Body of pancreas (tissue), 4 donors: ENCODE measurements at regions not wholly inside any gene's neighbourhood (a gene's known extent, or its start where the extent isn't known, plus 50 kb on each side); places are given as distances from the start of the nearest gene placed in this dataset.

Source experiments
- CTCF ChIP-seq, 7 experiments: fragments of 450-650 bp in 4 of 7; fragments of 200-600 bp in 3 of 7; sonication (generic) in 3 of 7; IDR thresholded peaks; one replicate each; pipeline ENCODE4 v1.5.1; 2016 to 2019; ENCODE audit warnings: antibody characterized with exemption in 7 of 7
- POLR2A ChIP-seq, 3 donors: fragments of 450-650 bp; IDR thresholded peaks; one replicate each; pipeline ENCODE4 v1.6.1; 2016; ENCODE audit warnings: antibody characterized with exemption in 3 of 3, mild to moderate bottlenecking in 2 of 3

DNA sequence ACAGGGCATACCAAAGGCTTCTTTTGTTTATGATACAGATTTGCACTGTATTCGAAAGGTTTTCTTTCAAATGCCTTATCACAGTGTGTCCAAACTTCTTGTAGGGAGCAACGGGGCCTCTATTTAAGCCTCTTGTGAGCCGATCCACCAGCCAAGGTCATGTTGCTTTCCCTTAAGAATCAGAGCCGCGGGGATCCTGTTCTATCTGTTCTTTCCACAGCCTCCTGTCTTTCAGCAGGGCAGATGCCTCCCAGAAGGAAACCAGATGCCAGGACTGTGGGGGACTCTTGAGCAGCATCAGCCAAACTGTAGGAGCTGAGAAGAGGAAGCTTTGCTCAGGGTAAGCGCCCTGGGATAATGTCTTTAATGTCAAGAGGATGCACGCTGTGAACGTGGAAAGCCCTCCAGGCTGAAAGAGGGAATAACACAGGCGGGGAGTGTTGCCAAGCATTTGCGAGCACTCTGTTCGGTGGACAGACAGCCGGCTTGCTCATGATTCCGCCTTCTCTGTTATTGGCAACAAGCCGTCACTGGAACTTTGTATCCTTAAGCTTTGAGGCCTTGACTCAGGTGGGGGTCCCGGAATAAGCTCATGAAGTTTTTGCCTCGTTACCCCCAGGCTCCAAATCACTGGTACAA lies 279.8 kb upstream of the FRG1 start:
- TF ChIP-seq POLR2A (IDR thresholded peaks at IDR 0.05) (no peak), CTCF (IDR thresholded peaks at IDR 0.05) (no peak)
